ENCODE measurements at regions not wholly inside any gene's neighbourhood (a gene's known extent, or its start where the extent isn't known, plus 50 kb on each side); places are given as distances from the start of the nearest gene placed in this dataset.

GRCh38 chr16:60788631-60789030, 1247.6 kb downstream of the CDH8 start:
- Histone ChIP-seq H3K4me1 (ENCODE audit: control insufficient read depth in 4 of 4, insufficient read depth in 4 of 4, low read length in 3 of 4) (no peaks in the 10 kb centered on the region), H3K27ac (ENCODE audit: low read depth in 1 of 2, low read length in 2 of 2) (no peak overlapping the region), H3K9me3 (ENCODE audit: control insufficient read depth in 4 of 4, low read length in 3 of 4) (no peaks in the 10 kb centered on the region), H3K4me3 (ENCODE audit: low read depth in 1 of 3, low read length in 3 of 3) (no peak overlapping the region), H3K27me3 (ENCODE audit: control insufficient read depth in 4 of 4, insufficient read depth in 4 of 4, low read length in 3 of 4) (no peaks in the 10 kb centered on the region), H3K36me3 (ENCODE audit: control insufficient read depth in 4 of 4, insufficient read depth in 3 of 4, low read depth in 1 of 4, low read length in 3 of 4) (no peaks in the 10 kb centered on the region), H3K9ac (ENCODE audit: low read depth in 1 of 2, low read length in 2 of 2) (no peak overlapping the region)
- DNase-seq (ENCODE audit: low spot score): no peak
- TF ChIP-seq HNF4G (IDR thresholded peaks at IDR 0.05) (no peak), YY1 (IDR thresholded peaks at IDR 0.05) (no peak), REST (IDR thresholded peaks at IDR 0.05) (no peak), JUND (IDR thresholded peaks at IDR 0.05) (no peak), FOXA1 (IDR thresholded peaks at IDR 0.05) (no peak), RXRA (IDR thresholded peaks at IDR 0.05) (no peak), SP1 (IDR thresholded peaks at IDR 0.05) (no peak)

- Histone ChIP-seq H3K27ac (ENCODE audit: low read depth in 1 of 2, low read length in 2 of 2) (no peak overlapping the region), H3K4me1 (ENCODE audit: control insufficient read depth in 4 of 4, insufficient read depth in 4 of 4, low read length in 3 of 4) (no peaks in the 10 kb centered on the region), H3K4me3 (ENCODE audit: low read depth in 1 of 3, low read length in 3 of 3) (no peak overlapping the region), H3K9me3 (ENCODE audit: control insufficient read depth in 4 of 4, low read length in 3 of 4) (peaks cover 0 to under 1% (median 0%) of the 10 kb centered on the region in 4 donors), H3K9ac (ENCODE audit: low read depth in 1 of 2, low read length in 2 of 2) (no peak overlapping the region), H3K36me3 (ENCODE audit: control insufficient read depth in 4 of 4, insufficient read depth in 3 of 4, low read depth in 1 of 4, low read length in 3 of 4) (no peaks in the 10 kb centered on the region), H3K27me3 (ENCODE audit: control insufficient read depth in 4 of 4, insufficient read depth in 4 of 4, low read length in 3 of 4) (no peaks in the 10 kb centered on the region)
- no peak for DNase-seq (ENCODE audit: low spot score)
- WGBS: 74% methylated on average over 3 of the region's 3 CpGs
- no peak for TF ChIP-seq FOXA1 (IDR thresholded peaks at IDR 0.05)
- no peak for TF ChIP-seq HNF4G (IDR thresholded peaks at IDR 0.05)
- no peak for TF ChIP-seq FOXA2 (IDR thresholded peaks at IDR 0.05)
- TF ChIP-seq JUND (IDR thresholded peaks at IDR 0.05): no peak
- TF ChIP-seq CTCF (IDR thresholded peaks at IDR 0.05; ENCODE audit: low read depth, low read length, missing input control): no peak
- TF ChIP-seq MAX (IDR thresholded peaks at IDR 0.05): no peak
- TF ChIP-seq EGR1 (IDR thresholded peaks at IDR 0.05; ENCODE audit: low read depth in 2 of 2): no peak
- TF ChIP-seq ZBTB33 (IDR thresholded peaks at IDR 0.05): no peak
- TF ChIP-seq RXRA (IDR thresholded peaks at IDR 0.05): no peak
- no peak for TF ChIP-seq GABPA (IDR thresholded peaks at IDR 0.05 in 1 of 2, conservative IDR thresholded peaks at IDR 0.05 in 1 of 2)
- TF ChIP-seq SP1 (IDR thresholded peaks at IDR 0.05): no peak
- no peak for TF ChIP-seq HNF4A (conservative IDR thresholded peaks at IDR 0.05)
- no peak for TF ChIP-seq TAF1 (conservative IDR thresholded peaks at IDR 0.05)
- TF ChIP-seq RAD21 (IDR thresholded peaks at IDR 0.05): no peak
- TF ChIP-seq NR2F2 (IDR thresholded peaks at IDR 0.05): no peak
Measured at GRCh38 chr16:60776281-60776680, 1260.0 kb downstream of the CDH8 start.

Data from liver (tissue), 8 donors.